HG02588 (cell line): ENCODE measurements at regions not wholly inside any gene's neighbourhood (a gene's known extent, or its start where the extent isn't known, plus 50 kb on each side); places are given as distances from the start of the nearest gene placed in this dataset.

Experiments used
- ATAC-seq: cut with Tn5 transposase; IDR thresholded peaks from one replicate; pipeline ENCODE4 v1.9.1; 2021; ENCODE audit warnings: mild to moderate bottlenecking, moderate library complexity; ENCODE audit not compliant: unreplicated experiment

DNA sequence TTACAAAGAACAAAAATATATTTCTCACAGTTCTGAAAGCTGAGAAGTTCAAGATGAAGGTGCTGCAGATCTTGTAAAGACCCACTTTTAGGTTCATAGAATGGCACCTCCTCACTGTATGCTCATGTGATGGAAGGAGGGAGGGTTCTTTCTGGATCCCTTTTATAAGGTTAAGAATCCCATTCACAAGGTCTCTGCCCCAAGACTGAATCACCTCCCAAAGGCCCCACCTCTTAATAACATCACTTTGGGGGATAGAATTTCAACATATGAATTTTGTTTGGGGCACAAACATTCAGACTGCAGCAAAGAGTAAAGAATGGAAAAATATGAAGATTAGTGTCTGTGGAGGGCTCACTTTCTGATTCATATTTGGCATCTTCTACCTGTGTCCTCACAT is 77.1 kb upstream of the PRR16 start:
- ATAC-seq, result no peak

DNA sequence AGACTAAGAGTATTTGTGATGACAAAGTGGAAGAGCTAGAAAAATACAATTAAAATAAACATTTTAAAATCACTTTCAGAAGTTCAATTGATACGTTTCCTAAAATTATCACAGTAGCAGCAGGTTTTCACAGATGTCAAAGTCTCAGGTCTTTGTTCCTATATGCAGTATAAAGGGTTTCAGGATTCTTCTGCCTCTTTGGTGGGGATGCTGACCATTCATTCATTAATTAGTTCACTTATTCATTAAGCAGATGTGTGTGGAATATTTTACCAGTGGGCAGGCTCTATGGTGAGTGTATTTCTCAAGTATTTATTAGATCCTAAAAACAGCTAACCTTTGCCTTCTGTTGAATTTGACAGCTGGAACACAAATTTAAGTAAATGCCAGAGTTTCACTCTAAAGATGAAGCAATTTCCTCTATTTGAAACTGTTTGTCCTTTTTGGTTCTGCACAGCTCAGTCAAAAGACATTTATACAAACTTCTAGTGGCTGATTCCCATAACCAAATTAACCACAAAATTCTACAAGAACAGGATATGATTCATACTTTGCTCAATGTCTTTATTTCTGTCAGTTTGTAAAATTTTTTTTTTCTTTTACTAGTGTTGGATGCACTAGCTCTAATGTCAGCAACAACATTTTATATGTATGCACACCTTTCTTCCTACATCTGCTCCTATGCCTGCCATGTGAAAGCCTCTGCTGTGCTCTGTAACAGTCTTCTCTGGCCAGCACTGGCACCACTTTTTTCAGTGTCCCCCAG is 75.9 kb upstream of the PRR16 start:
- no peak for ATAC-seq

- ATAC-seq, result no peak
Measured at GRCh38 chr5:120394259-120394658, 69.8 kb upstream of the PRR16 start.

GRCh38 chr5:120396186-120396585 is 67.9 kb upstream of the PRR16 start:
- no peak for ATAC-seq

DNA sequence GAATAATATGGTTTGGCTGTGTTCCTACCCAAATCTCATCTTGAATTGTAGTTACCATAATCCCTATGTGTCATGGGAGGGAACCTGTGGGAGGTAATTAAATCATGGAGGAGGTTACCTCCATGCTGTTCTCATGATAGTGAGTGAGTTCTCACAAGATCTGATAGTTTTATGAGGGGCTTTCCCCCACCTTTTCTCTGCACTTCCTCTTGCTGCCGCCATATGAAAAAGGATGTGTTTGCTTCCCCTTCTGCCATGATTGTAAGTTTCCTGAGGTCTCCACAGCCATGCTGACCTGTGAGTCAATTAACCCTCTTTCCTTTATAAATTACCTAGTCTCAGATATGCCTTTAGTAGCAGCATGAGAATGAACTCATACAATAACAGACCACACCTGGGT is 63.7 kb upstream of the PRR16 start:
- no peak for ATAC-seq

DNA sequence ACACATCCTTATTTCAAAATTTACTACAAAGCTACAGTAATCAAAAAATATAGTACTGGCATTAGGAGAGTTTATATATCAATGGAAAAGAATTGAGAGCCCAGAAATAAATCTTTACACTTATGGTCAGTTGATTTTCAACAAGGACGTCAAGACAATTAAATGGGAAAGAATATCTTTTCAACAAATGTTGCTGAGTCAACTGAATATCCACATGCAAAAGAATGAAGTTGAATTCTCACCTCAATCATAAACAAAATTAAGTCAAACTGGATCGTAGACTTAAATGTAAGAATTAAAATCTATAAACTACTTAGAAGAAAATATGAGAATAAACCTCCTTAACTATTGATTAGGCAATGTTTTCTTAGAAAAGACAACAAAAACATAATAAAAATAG is 61.5 kb upstream of the PRR16 start:
- ATAC-seq, result no peak

GRCh38 chr5:120405286-120405864 is 58.7 kb upstream of the PRR16 start:
- ATAC-seq, result no peak

DNA sequence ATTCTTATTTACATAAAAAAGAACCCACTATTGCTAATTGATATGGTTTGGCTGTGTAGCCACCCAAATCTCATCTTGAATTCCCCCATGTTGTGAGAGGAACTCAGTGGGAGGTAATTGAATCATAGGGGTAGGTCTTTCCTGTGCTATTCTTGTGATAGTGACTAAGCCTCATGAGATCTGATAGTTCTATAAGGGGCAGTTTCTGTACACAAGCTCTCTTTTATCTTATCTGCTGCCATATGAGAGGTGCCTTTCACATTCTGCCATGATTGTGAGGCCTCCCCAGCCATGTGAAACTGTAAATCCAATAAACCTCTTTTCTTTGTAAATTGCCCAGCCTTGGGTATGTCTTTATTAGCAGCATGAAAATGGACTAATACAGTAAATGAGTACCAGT is 58.2 kb upstream of the PRR16 start:
- no peak for ATAC-seq

GRCh38 chr5:120413686-120414085 is 50.4 kb upstream of the PRR16 start:
- ATAC-seq, result no peak
